Liver (tissue), 3 donors: ENCODE measurements at regions not wholly inside any gene's neighbourhood (a gene's known extent, or its start where the extent isn't known, plus 50 kb on each side); places are given as distances from the start of the nearest gene placed in this dataset.

Experiments used
- EGR1 ChIP-seq, 2 donors: IDR thresholded peaks; 2 replicates each; pipeline ENCODE4 v1.6.1; 2016 to 2018; ENCODE audit warnings: antibody characterized with exemption in 2 of 2, low read depth in 2 of 2
- GABPA ChIP-seq, 2 donors: IDR thresholded peaks in 1 of 2; conservative IDR thresholded peaks in 1 of 2; 2 replicates each; pipeline ENCODE4 v1.6.1; 2016; ENCODE audit warnings: antibody characterized with exemption in 2 of 2, mild to moderate bottlenecking in 1 of 2, moderate library complexity in 1 of 2
- HNF4A ChIP-seq, 2 donors: conservative IDR thresholded peaks; 2 replicates each; pipeline ENCODE4 v1.6.1; 2016; ENCODE audit warnings: antibody characterized with exemption in 2 of 2, mild to moderate bottlenecking in 2 of 2
- JUND ChIP-seq, 2 donors: IDR thresholded peaks; 2 replicates each; pipeline ENCODE4 v1.6.1; 2016; ENCODE audit warnings: antibody characterized with exemption in 2 of 2
- RAD21 ChIP-seq, 2 donors: IDR thresholded peaks; 2 replicates each; pipeline ENCODE4 v1.6.1; 2016; ENCODE audit warnings: antibody characterized with exemption in 2 of 2, mild to moderate bottlenecking in 2 of 2
- RXRA ChIP-seq, 2 donors: IDR thresholded peaks; 2 replicates each; pipeline ENCODE4 v1.6.1; 2017 to 2018; ENCODE audit warnings: antibody characterized with exemption in 2 of 2, mild to moderate bottlenecking in 1 of 2
- TAF1 ChIP-seq: conservative IDR thresholded peaks from 2 replicates; pipeline ENCODE4 v1.6.1; 2016; ENCODE audit warnings: antibody characterized with exemption, mild to moderate bottlenecking
- YY1 ChIP-seq: IDR thresholded peaks from 2 replicates; pipeline ENCODE4 v1.6.1; 2016; ENCODE audit warnings: antibody characterized with exemption, mild to moderate bottlenecking
- ZBTB33 ChIP-seq: IDR thresholded peaks from 2 replicates; pipeline ENCODE4 v1.6.1; 2016; ENCODE audit warnings: antibody characterized with exemption
- TF ChIP-seq, protein P1 (sequence below): fragments of 150-350 bp; IDR thresholded peaks from 2 replicates; pipeline ENCODE4 v1.5.1; 2017; ENCODE audit warnings: improper control_type of control experiment, low read depth, low read length; ENCODE audit not compliant: missing input control
- TF ChIP-seq, protein P2 (sequence below): IDR thresholded peaks from 2 replicates; pipeline ENCODE4 v1.6.1; 2016; ENCODE audit warnings: antibody characterized with exemption
- TF ChIP-seq, protein P3 (sequence below): IDR thresholded peaks from 2 replicates; pipeline ENCODE4 v1.6.1; 2016; ENCODE audit warnings: antibody characterized with exemption, mild to moderate bottlenecking
- donor health status: healthy.
- donor health status: healthy.

GRCh38 chr7:84482476-84482875 is 287.9 kb upstream of the SEMA3A start:
- TF ChIP-seq, protein P1, sequence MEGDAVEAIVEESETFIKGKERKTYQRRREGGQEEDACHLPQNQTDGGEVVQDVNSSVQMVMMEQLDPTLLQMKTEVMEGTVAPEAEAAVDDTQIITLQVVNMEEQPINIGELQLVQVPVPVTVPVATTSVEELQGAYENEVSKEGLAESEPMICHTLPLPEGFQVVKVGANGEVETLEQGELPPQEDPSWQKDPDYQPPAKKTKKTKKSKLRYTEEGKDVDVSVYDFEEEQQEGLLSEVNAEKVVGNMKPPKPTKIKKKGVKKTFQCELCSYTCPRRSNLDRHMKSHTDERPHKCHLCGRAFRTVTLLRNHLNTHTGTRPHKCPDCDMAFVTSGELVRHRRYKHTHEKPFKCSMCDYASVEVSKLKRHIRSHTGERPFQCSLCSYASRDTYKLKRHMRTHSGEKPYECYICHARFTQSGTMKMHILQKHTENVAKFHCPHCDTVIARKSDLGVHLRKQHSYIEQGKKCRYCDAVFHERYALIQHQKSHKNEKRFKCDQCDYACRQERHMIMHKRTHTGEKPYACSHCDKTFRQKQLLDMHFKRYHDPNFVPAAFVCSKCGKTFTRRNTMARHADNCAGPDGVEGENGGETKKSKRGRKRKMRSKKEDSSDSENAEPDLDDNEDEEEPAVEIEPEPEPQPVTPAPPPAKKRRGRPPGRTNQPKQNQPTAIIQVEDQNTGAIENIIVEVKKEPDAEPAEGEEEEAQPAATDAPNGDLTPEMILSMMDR = no peak
- TF ChIP-seq RAD21 (IDR thresholded peaks at IDR 0.05) (no peak), TAF1 (no peak), ZBTB33 (no peak), GABPA (IDR thresholded peaks at IDR 0.05 in 1 of 2, conservative IDR thresholded peaks at IDR 0.05 in 1 of 2) (no peak), RXRA (IDR thresholded peaks at IDR 0.05) (no peak), HNF4A (conservative IDR thresholded peaks at IDR 0.05) (no peak), JUND (IDR thresholded peaks at IDR 0.05) (no peak), EGR1 (IDR thresholded peaks at IDR 0.05; ENCODE audit: low read depth in 2 of 2) (no peak), YY1 (no peak)
- TF ChIP-seq, protein P2, sequence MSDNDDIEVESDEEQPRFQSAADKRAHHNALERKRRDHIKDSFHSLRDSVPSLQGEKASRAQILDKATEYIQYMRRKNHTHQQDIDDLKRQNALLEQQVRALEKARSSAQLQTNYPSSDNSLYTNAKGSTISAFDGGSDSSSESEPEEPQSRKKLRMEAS = no peak
- TF ChIP-seq, protein P3, sequence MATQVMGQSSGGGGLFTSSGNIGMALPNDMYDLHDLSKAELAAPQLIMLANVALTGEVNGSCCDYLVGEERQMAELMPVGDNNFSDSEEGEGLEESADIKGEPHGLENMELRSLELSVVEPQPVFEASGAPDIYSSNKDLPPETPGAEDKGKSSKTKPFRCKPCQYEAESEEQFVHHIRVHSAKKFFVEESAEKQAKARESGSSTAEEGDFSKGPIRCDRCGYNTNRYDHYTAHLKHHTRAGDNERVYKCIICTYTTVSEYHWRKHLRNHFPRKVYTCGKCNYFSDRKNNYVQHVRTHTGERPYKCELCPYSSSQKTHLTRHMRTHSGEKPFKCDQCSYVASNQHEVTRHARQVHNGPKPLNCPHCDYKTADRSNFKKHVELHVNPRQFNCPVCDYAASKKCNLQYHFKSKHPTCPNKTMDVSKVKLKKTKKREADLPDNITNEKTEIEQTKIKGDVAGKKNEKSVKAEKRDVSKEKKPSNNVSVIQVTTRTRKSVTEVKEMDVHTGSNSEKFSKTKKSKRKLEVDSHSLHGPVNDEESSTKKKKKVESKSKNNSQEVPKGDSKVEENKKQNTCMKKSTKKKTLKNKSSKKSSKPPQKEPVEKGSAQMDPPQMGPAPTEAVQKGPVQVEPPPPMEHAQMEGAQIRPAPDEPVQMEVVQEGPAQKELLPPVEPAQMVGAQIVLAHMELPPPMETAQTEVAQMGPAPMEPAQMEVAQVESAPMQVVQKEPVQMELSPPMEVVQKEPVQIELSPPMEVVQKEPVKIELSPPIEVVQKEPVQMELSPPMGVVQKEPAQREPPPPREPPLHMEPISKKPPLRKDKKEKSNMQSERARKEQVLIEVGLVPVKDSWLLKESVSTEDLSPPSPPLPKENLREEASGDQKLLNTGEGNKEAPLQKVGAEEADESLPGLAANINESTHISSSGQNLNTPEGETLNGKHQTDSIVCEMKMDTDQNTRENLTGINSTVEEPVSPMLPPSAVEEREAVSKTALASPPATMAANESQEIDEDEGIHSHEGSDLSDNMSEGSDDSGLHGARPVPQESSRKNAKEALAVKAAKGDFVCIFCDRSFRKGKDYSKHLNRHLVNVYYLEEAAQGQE = no peak
